ENCODE measurements at regions not wholly inside any gene's neighbourhood (a gene's known extent, or its start where the extent isn't known, plus 50 kb on each side); places are given as distances from the start of the nearest gene placed in this dataset.

DNA sequence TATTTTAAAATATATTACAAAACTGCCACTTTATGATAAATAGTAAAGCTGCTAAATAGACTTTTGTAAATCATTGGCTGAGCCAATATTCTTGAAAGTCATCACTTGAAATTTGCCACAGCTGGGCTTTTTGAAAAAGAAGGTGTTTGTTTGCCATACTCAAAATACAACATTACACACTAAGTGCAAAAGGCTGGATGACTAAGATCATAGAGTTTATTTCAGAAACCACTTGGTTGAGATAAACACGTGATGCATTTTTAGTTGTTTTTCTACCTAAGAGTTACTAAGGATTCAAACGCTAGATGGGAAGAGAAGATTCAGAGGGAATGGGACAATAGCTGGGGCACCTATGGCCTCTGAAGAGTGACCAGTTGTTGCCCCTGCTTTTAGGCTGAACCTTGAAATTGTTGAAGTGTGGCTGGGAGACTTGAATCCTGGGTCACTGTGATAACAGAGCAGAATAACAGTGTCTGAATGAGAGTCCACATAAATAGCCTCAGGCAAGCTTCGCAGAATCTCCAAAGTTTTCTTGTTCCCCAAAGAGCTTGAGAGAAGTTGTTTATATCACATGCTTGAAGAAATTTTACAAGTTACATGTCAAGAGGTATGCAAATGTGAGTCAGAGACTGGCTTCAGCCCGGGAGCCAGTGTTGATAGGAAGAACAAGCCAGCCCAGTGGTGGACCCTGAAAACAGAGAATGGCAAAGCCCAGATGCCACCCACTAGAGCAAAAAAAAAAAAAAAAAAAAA is 409.8 kb downstream of the GPD2 start:
- no peak for DNase-seq

- no peak for DNase-seq
Measured at GRCh38 chr2:156852210-156852609, 405.3 kb upstream of the GALNT5 start.

GRCh38 chr2:156852681-156853080 is 404.8 kb upstream of the GALNT5 start:
- DNase-seq, result no peak

GRCh38 chr2:156864325-156864724 is 393.2 kb upstream of the GALNT5 start:
- DNase-seq, result no peak

DNA sequence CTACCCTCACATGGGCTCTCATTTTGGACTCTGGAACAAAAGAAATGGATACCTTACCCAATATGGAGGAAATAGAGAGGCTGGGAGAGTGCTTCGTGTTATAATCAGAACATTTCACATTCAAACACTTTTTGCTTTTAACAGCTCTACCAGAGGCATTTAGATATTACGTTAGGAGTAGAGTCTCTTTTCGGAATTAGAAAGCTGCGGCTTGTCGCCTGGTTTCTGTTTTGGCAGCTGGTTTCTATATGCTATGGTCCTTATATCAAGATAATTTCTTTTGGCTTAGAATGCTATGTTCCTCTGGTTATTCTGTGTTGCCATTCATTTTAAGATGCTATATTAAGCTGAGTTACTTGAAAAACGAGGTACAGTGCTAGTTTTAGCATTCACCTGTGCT is 392.8 kb upstream of the GALNT5 start:
- DNase-seq, result no peak

GRCh38 chr2:156867201-156867600 is 390.3 kb upstream of the GALNT5 start:
- no peak for DNase-seq

GRCh38 chr2:156874707-156875106 is 382.8 kb upstream of the GALNT5 start:
- no peak for DNase-seq

- no peak for DNase-seq
Measured at GRCh38 chr2:156883804-156884203, 373.7 kb upstream of the GALNT5 start.

DNA sequence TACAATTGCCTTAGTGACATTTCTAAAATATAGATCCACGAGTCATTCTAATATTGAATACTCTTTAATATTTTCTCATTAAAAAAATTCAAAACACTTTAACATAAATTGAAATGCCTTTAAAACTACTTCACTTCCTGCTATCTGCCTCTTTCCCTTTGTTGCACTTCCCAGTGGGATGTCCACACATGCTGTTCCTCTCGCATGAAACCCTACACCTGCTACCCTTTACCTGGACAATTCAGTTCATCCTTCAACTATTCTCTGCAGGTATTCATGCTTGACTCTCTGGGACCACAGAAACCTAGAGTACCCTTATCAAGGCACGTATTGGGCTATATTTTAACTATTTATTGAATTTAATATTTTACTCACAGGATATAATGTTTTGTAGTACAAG is 373.3 kb upstream of the GALNT5 start:
- no peak for DNase-seq

DNA sequence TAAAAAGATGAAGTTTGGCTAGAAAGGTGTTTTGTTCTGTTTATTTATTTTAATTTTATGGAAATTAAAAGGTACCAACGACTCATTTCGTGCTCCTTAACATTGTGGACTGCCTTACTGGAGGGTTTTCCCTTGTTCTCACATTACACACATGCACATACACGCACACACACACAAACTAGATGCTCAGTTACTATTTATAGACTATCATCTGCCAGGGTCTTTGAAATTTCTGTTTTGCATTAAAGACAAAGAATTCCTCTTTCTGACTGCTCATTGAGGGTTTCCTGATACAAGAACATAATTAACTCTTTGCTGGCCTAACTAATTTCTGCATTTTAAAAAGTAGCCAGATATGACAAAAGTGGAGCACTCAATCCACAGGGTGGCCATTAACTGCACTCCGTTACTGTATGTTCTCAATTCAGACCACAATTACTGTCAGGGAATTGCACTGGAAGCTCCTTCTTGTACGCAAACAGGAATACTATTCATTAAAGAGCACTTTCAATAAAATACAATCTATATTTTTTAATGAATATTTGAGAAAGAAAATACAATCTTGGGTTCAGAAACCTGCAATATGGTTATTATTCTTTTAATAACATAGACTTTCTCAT is 366.9 kb upstream of the GALNT5 start:
- no peak for DNase-seq

DNA sequence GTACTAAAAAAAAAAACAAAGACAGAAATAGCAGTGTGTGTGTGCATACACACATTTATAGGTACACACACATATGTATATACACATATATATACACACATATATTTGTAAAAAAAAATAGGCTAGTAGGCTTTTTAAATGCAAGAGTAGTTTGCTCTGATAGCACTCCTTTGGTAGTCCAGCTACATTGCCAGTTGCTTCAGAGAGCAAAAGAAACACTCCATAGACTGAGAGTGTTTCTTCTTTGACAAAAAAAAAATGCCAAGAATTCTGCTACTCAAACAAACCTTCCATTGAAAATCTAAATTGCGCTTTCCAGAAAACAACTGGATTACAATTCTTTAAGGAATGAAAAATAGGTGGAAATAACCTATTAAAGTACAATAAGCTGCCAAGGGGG is 365.9 kb upstream of the GALNT5 start:
- no peak for DNase-seq

DNA sequence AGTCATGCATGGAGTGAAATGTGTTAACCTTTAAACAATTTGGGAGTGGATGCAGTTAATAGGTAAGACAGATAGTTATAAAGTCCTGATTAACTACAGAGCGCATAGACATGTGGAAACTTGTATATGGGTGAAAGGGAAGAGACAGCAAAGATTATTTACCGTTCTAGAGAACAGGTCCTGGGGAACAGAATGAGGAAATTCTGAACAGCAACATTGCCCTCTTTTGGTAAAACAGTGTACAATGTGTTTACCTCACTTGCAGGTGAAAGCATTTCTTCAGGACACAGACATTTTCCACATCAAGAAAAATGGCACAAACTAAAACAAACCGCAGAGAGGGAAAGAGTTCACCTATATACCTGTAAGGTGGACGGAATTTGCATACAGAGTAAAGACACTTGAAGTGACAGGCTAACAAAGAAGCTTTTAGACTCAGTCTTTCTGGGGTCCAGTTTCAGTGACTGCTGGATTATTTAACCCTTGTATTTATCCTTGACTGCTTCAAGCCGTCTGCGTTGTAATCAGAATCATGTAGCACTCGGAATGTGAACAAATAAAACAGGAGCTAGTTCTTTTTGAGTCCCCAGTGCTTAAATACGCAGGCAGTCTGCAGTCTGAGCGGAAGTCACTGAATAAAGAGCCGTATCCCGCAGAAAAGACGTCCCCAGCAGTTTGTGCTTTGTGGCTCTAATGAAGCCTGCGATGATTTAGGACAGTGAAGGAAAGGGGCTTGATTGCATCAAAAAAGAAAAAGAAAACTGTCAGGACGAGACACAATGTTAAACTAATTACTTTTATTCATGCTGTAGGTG is 364.8 kb upstream of the GALNT5 start:
- no peak for DNase-seq

GRCh38 chr2:156896294-156896693 is 361.2 kb upstream of the GALNT5 start:
- no peak for DNase-seq

DNA sequence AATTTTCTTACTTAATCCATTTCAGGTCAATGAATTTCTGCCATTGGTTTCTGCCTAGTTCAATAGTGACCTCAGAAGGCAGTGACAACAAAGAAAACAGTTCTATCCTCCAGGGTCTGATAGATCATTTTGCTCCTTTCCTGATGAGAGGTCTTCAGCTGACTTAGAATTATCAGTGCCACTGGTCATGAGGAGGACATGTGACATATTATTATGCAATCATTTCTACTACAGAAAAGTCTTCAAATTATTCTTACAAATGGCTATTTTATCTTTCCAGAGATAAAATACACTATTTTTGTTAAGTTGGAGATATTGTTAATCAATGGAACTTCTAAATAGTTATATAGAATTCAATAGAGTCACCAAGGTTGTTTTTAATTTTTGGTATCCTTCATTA is 360.0 kb upstream of the GALNT5 start:
- no peak for DNase-seq

DNA sequence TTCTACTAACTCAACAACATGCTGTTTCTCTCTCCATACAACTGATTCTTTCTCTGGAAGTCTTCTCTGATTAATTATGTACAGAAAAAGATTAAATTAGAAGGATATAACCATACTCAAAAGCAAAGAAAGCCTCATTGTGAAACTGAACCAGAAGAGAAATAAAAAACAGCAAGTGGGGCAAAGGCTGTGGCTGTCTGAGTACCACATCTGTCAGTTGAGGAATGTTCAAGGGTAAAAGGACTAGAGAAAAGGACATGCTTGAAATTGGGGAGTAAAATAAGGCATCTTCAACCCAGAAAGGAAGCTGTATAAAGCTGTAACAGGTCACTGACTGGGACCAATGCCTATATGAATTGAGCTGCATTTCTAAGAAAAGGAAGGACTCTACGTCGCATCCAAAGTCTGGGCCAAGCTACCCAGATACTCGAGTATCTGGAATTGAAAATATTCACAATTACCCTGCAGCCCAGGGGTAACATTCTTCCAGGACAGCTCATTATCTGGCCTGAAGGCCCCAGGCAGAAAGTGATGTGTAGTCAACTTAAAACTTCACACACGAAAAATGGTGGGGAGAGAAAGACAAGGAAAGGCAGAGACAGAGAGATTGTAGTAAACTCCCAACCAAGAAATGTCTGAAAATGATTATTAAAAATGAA is 356.0 kb upstream of the GALNT5 start:
- DNase-seq, result no peak

- DNase-seq, result no peak
Measured at GRCh38 chr2:156903335-156903734, 354.2 kb upstream of the GALNT5 start.

- DNase-seq, result no peak
Measured at GRCh38 chr2:156907806-156908205, 349.7 kb upstream of the GALNT5 start.

DNA sequence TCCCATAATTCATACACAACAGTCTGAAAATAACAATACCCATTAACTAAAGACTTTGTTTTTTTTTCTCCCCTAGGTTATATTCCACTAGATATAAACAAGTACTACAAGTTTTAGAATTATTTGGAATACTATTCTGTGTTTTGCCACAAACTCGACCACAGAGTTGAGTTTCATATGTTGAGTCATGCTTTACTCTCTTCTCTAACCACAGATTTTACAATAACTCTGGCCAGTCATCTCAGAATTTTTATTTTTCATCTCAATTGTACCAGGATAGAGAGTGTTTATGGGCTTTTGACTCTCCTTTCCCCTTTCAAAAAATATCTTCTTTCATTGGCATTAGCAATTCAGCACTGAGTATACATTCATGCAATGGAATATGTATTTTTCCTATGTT is 348.7 kb upstream of the GALNT5 start:
- DNase-seq, result no peak

GRCh38 chr2:156909983-156910382 is 347.5 kb upstream of the GALNT5 start:
- no peak for DNase-seq

DNA sequence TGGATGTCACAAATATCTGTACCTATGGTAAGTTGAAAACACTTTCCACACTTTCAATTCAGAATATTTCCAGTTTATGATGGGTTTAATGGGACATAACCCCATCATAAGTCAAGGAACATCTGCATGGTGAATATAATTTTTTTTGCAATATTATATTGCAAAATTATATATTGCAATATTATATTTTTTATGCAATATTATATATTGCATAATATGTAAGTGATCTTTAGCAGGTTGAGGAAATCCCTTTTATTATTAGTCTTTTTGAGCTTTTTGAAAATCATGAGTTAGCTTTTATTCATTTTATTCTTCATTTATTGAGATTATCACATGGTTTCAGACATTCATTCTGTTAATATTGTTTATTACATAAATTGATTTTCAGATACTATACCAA is 342.2 kb upstream of the GALNT5 start:
- DNase-seq, result no peak

- no peak for DNase-seq
Measured at GRCh38 chr2:156918410-156918809, 339.1 kb upstream of the GALNT5 start.

DNA sequence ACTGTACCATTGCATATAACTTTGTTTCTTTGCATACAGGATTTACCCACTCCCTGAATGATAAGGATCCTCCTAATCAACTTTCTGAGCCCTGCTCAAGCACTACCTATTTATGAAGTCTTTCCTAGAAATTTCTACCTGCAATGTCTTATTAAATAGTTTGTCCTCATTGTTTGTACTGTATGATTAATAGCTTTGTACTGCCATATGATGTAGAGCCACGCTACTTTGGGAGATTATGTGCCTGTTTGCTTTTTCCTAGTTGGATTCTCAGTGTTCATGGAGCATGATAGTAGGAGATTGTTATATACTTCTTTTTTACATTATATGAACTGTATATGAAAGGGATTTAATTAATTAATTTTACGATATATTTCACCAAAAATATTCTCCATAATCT is 327.1 kb upstream of the GALNT5 start:
- DNase-seq, result no peak

DNA sequence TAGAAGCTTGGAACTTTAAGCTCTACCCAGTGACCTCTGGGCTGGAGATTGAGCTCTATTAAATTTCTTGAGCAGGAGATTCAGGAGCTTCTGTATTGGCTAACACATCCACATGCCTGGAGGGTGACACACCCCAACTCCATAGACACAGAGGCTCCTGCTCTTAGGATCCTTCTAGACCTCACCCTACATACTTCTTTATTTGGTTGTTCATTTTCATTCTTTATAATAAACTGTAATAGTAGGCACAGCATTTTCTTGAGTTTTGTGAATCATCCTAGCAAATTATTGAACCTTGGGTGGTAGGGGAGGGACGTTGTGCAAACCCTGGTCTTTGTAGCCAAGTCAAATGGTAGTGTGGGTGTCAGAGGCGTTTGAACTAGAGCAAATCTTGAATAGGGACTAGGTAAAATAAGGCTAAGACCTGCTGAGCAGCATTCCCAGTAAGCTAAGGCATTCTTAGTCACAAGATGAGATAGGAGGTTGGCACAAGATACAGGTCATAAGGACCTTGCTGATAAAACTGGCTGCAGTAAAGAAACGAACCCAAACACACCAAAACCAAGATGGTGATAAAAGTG is 323.8 kb upstream of the GALNT5 start:
- no peak for DNase-seq

Measured in occipital lobe (tissue), 1 donor.